Sigmoid colon (tissue), 4 donors: ENCODE measurements at regions not wholly inside any gene's neighbourhood (a gene's known extent, or its start where the extent isn't known, plus 50 kb on each side); places are given as distances from the start of the nearest gene placed in this dataset.

Source experiments
- CTCF ChIP-seq, 4 experiments: fragments of 450-650 bp in 3 of 4; fragments of 200-600 bp in 1 of 4; IDR thresholded peaks; one replicate each; pipeline ENCODE4 v1.5.1; 2016 to 2019; ENCODE audit warnings: antibody characterized with exemption in 4 of 4, mild to moderate bottlenecking in 3 of 4, moderate library complexity in 2 of 4
- POLR2AphosphoS5 ChIP-seq, 4 donors: sonication (generic); formaldehyde crosslinking; IDR thresholded peaks; one replicate each; pipeline ENCODE4 v1.6.1; 2017; ENCODE audit warnings: antibody characterized with exemption in 4 of 4

- TF ChIP-seq CTCF (IDR thresholded peaks at IDR 0.05) (no peak), POLR2AphosphoS5 (IDR thresholded peaks at IDR 0.05) (no peak)
These were observed 1159.6 kb downstream of the CDH18 start for GRCh38 chr5:18828351-18828750.
